K562 (cell line): ENCODE measurements at regions not wholly inside any gene's neighbourhood (a gene's known extent, or its start where the extent isn't known, plus 50 kb on each side); places are given as distances from the start of the nearest gene placed in this dataset.
"Not testable (repeated sequence)": the region's sequence is repeated elsewhere in the genome, so short reads cannot be mapped to it uniquely, and the experiment has no call there.

Experiments used
- ATAC-seq: fragments of 200-7000 bp; cut with Tn5 transposase; 3 replicates; pipeline ENCODE4 v1.9.1; 2020; ENCODE audit warnings: moderate library complexity
- BruUV-seq: library from RNA; stranded (reverse); fragments of 400-500 nt; replicated peaks from 2 replicates; lab custom pipeline; 2021; lab: Mats Ljungman, UMichigan
- CTCF ChIA-PET: fragments of 300-600 bp; formaldehyde crosslinking; extraction: SDS; loops from one replicate; lab custom pipeline; 2021; ENCODE audit warnings: low intra/inter-chr PET ratio; lab: Yijun Ruan, JAX
- POLR2A ChIA-PET: fragments of 300-600, 350-650 bp; sonication (Branson Sonifier 250); formaldehyde crosslinking; extraction: SDS; loops from one replicate; lab custom pipeline; 2021; ENCODE audit warnings: antibody characterized with exemption, inconsistent platforms; lab: Yijun Ruan, JAX
- DNase-seq, 4 experiments: peaks; one replicate each; pipeline versions ENCODE4 v3.0.0 to v3.0.0-alpha.2; 2011 to 2018; ENCODE audit warnings: low spot score in 3 of 4, mixed read lengths in 3 of 4; ENCODE audit errors: extremely low read depth in 1 of 4
- FAIRE-seq: peaks from 2 replicates; lab custom pipeline; 2011; peaks lifted over from hg19 to GRCh38; lab: Jason Lieb, UNC
- H2AFZ ChIP-seq: 2 replicates; pipeline ENCODE4 v1.6.0; 2011; ENCODE audit warnings: low read depth, low read length, control low read depth, inconsistent platforms
- H3K27ac ChIP-seq: fragments of 200-600 bp; 3 replicates; pipeline ENCODE4 v1.8.0; 2011; ENCODE audit warnings: low read depth, mild to moderate bottlenecking, control low read depth, inconsistent platforms, low read length, moderate library complexity, mixed read lengths; ENCODE audit errors: extremely low read depth
- H3K27me3 ChIP-seq, 2 experiments: fragments of 300-600 bp in 1 of 2; 2 replicates in 1 of 2; 3 replicates in 1 of 2; pipeline versions ENCODE4 v1.6.0 to v1.8.0; 2011; ENCODE audit warnings: inconsistent platforms in 2 of 2, low read length in 2 of 2, mild to moderate bottlenecking in 1 of 2, mixed read lengths in 1 of 2, moderate library complexity in 1 of 2; ENCODE audit not compliant: control insufficient read depth in 2 of 2, insufficient read depth in 2 of 2
- H3K36me3 ChIP-seq: fragments of 300-600 bp; 3 replicates; pipeline ENCODE4 v1.8.0; 2011; ENCODE audit warnings: mild to moderate bottlenecking, low read length, inconsistent platforms; ENCODE audit not compliant: control insufficient read depth, insufficient read depth
- H3K4me1 ChIP-seq, 2 experiments: fragments of 200-600 bp in 1 of 2; replicated peaks in 1 of 2; 2 replicates in 1 of 2; 3 replicates in 1 of 2; pipeline versions ENCODE4 v1.5.1 to v1.8.0; 2011; ENCODE audit warnings: inconsistent platforms in 2 of 2, low read length in 2 of 2, mild to moderate bottlenecking in 1 of 2, mixed read lengths in 1 of 2, moderate library complexity in 1 of 2; ENCODE audit not compliant: control insufficient read depth in 2 of 2, insufficient read depth in 2 of 2
- H3K4me2 ChIP-seq: 2 replicates; pipeline ENCODE4 v1.6.1; 2011; ENCODE audit warnings: low read length, control low read depth, inconsistent platforms, mixed read lengths; ENCODE audit not compliant: insufficient read depth
- H3K4me3 ChIP-seq: fragments of 200-600 bp; sonication (generic), shearing (Covaris generic); 2 replicates; pipeline ENCODE4 v1.5.1; 2016; ENCODE audit warnings: control low read depth, inconsistent platforms
- H3K79me2 ChIP-seq: fragments of 200-600 bp; 3 replicates; pipeline ENCODE4 v1.8.0; 2011; ENCODE audit warnings: low read length, inconsistent platforms; ENCODE audit not compliant: control insufficient read depth, insufficient read depth
- H3K9ac ChIP-seq, 2 experiments: 2 replicates each; pipeline versions ENCODE4 v1.6.0 to v1.6.1; 2011; ENCODE audit warnings: low read depth in 2 of 2, low read length in 2 of 2, control low read depth in 1 of 2, inconsistent platforms in 1 of 2, mild to moderate bottlenecking in 1 of 2, mixed read lengths in 1 of 2; ENCODE audit not compliant: insufficient read depth in 1 of 2
- H3K9me1 ChIP-seq: one replicate; pipeline ENCODE4 v1.6.0; 2011; ENCODE audit warnings: inconsistent platforms, mild to moderate bottlenecking, low read length, moderate library complexity; ENCODE audit not compliant: control insufficient read depth, insufficient read depth
- H3K9me3 ChIP-seq: replicated peaks from 2 replicates; pipeline ENCODE4 v1.5.1; 2011; ENCODE audit warnings: low read depth, low read length, inconsistent platforms; ENCODE audit not compliant: control insufficient read depth, insufficient read depth
- H4K20me1 ChIP-seq: replicated peaks from 2 replicates; pipeline ENCODE4 v1.6.1; 2011; ENCODE audit warnings: low read length, inconsistent platforms, mixed read lengths; ENCODE audit not compliant: control insufficient read depth, insufficient read depth
- FOSL1 ChIP-seq: fragments of 200-800 bp; sonication (Bioruptor generic); conservative IDR thresholded peaks from 2 replicates; pipeline ENCODE4 v1.6.1; 2016; ENCODE audit warnings: missing genetic modification characterization, missing compliant biosample characterization
- RHOXF2B ChIP-seq: fragments of 250-450 bp; sonication (Bioruptor Pico); conservative IDR thresholded peaks from 2 replicates; pipeline ENCODE4 v1.5.1; 2021
- ZBTB40 ChIP-seq, 2 experiments: fragments of 450-650 bp in 1 of 2; sonication (generic) in 1 of 2; formaldehyde crosslinking in 1 of 2; IDR thresholded peaks; 2 replicates each; pipeline versions ENCODE4 v1.7.1 to v1.9.0; 2016 to 2022; ENCODE audit warnings: inconsistent platforms in 1 of 2, mild to moderate bottlenecking in 1 of 2, missing genetic modification reagents in 1 of 2
- WGBS: fragments of 100-300 bp; shearing (Covaris generic); methylation state at CpG from one replicate; pipeline ENCODE4 v1.1.6; 2016; ENCODE audit warnings: low coverage, mixed read lengths; ENCODE audit not compliant: insufficient coverage; ENCODE audit errors: missing lambda C conversion rate; 5-methylcytosine and 5-hydroxymethylcytosine counted together
- in situ Hi-C: fragments of 300-500 bp; cut with MboI; formaldehyde crosslinking; loops from 4 replicates; pipeline ENCODE4 v1.15.0; 2018; ENCODE audit warnings: inconsistent platforms, mixed read lengths
- intact Hi-C: fragments of 100-400 bp; cut with micrococcal nuclease; formaldehyde crosslinking; loops from 2 replicates; pipeline ENCODE4 v1.14.2; 2022

- H3K27ac ChIP-seq, H4K20me1 ChIP-seq, H3K9ac ChIP-seq, H3K36me3 ChIP-seq, H2AFZ ChIP-seq, in situ Hi-C loops, H3K4me1 ChIP-seq, DNase-seq, CTCF ChIA-PET, intact Hi-C loops, H3K9me3 ChIP-seq, H3K4me2 ChIP-seq, ATAC-seq, BruUV-seq, H3K9me1 ChIP-seq, FAIRE-seq, H3K79me2 ChIP-seq, H3K4me3 ChIP-seq: not testable (repeated sequence)
- 2% methylated on average over 7 of the region's 7 CpGs for WGBS
- POLR2A ChIA-PET, result interaction anchor here (0.8 kb wide), 1 partner anchor 19 kb away, joined by 3 read pairs; no protein-coding TSS in a partner anchor
- peaks cover 4 to 55% of the 10 kb centered on the region in 2 experiments; a peak in 4 of 5 replicates for H3K27me3 ChIP-seq
These were observed 184.3 kb downstream of the TBC1D2B start for GRCh38 chr15:77893246-77893645.

GRCh38 chr15:77892335-77892734, 185.2 kb downstream of the TBC1D2B start:
- Histone ChIP-seq H4K20me1 (no peaks in the 10 kb centered on the region), H3K27me3 (peaks cover 3 to 45% of the 10 kb centered on the region in 2 experiments; a peak in 4 of 5 replicates), H2AFZ (no peak overlapping the region), H3K79me2 (no peaks in the 10 kb centered on the region), H3K4me2 (no peak overlapping the region), H3K4me1 (no peaks in the 10 kb centered on the region; a peak in 2 of 5 replicates), H3K9me1 (no peaks in the 10 kb centered on the region), H3K27ac (no peak overlapping the region), H3K36me3 (no peaks in the 10 kb centered on the region), H3K9ac (no peak overlapping the region), H3K9me3 (no peaks in the 10 kb centered on the region), H3K4me3 (no peak overlapping the region)
- DNase-seq (no peak), ATAC-seq (no peak), FAIRE-seq (no peak)
- in situ Hi-C loops (no loop called here), intact Hi-C loops (no loop called here)
- BruUV-seq, result no TSS peak
- ChIA-PET POLR2A (interaction anchor here (0.7 to 0.8 kb wide), 3 partner anchors 18 to 232 kb away, joined by 3 read pairs; no protein-coding TSS in a partner anchor), CTCF (no interaction called here)
- WGBS, result 0% methylated on average over 3 of the region's 3 CpGs
- no peak for TF ChIP-seq ZBTB40 (IDR thresholded peaks at IDR 0.05)
- TF ChIP-seq ZBTB40 (CRISPR knock-in tag; IDR thresholded peaks at IDR 0.05), result no peak
- no peak for TF ChIP-seq FOSL1 (tag)
- no peak for TF ChIP-seq RHOXF2B (CRISPR knock-in tag)
